GM19463 (cell line): ENCODE measurements at regions not wholly inside any gene's neighbourhood (a gene's known extent, or its start where the extent isn't known, plus 50 kb on each side); places are given as distances from the start of the nearest gene placed in this dataset.

Experiments
- ATAC-seq: cut with Tn5 transposase; IDR thresholded peaks from one replicate; pipeline ENCODE4 v1.9.1; 2021; ENCODE audit warnings: mild to moderate bottlenecking, moderate library complexity; ENCODE audit not compliant: unreplicated experiment

- no peak for ATAC-seq
Observed at GRCh38 chr22:48569476-48570233, 1258.0 kb downstream of the BRD1 start.

GRCh38 chr22:48568736-48569330 lies 1258.8 kb downstream of the BRD1 start:
- no peak for ATAC-seq

GRCh38 chr22:48567213-48567975 lies 1260.3 kb downstream of the BRD1 start:
- no peak for ATAC-seq

GRCh38 chr22:48566741-48567140 lies 1260.9 kb downstream of the BRD1 start:
- no peak for ATAC-seq

GRCh38 chr22:48565901-48566501 lies 1261.7 kb downstream of the BRD1 start:
- ATAC-seq = no peak

GRCh38 chr22:48564995-48565394 lies 1262.7 kb downstream of the BRD1 start:
- ATAC-seq = no peak

- no peak for ATAC-seq
Observed at GRCh38 chr22:48563966-48564330, 1263.7 kb downstream of the BRD1 start.

- ATAC-seq = no peak
Observed at GRCh38 chr22:48563118-48563965, 1264.3 kb downstream of the BRD1 start.

GRCh38 chr22:48561676-48562075 lies 1266.0 kb downstream of the BRD1 start:
- ATAC-seq = no peak

GRCh38 chr22:48560836-48561235 lies 1266.8 kb downstream of the BRD1 start:
- no peak for ATAC-seq

- ATAC-seq = no peak
Observed at GRCh38 chr22:48560389-48560751, 1267.3 kb downstream of the BRD1 start.

- no peak for ATAC-seq
Observed at GRCh38 chr22:48559647-48560388, 1267.9 kb downstream of the BRD1 start.

GRCh38 chr22:48558606-48559402 lies 1268.9 kb downstream of the BRD1 start:
- no peak for ATAC-seq

- no peak for ATAC-seq
Observed at GRCh38 chr22:48558016-48558415, 1269.7 kb downstream of the BRD1 start.

- no peak for ATAC-seq
Observed at GRCh38 chr22:48557473-48557872, 1270.2 kb downstream of the BRD1 start.

GRCh38 chr22:48556751-48557150 lies 1270.9 kb downstream of the BRD1 start:
- no peak for ATAC-seq

- ATAC-seq = no peak
Observed at GRCh38 chr22:48556222-48556621, 1271.5 kb downstream of the BRD1 start.

GRCh38 chr22:48555606-48556005 lies 1272.1 kb downstream of the BRD1 start:
- no peak for ATAC-seq

- ATAC-seq = no peak
Observed at GRCh38 chr22:48554893-48555572, 1272.6 kb downstream of the BRD1 start.
